GM10266 (cell line): ENCODE measurements at regions not wholly inside any gene's neighbourhood (a gene's known extent, or its start where the extent isn't known, plus 50 kb on each side); places are given as distances from the start of the nearest gene placed in this dataset.
"Not testable (repeated sequence)": the region's sequence is repeated elsewhere in the genome, so short reads cannot be mapped to it uniquely, and the experiment has no call there.

ENCODE experiments used
- DNase-seq: peaks from one replicate; pipeline ENCODE4 v3.0.0; 2012; ENCODE audit errors: extremely low spot score
- CTCF ChIP-seq: IDR thresholded peaks from 2 replicates; pipeline ENCODE4 v1.5.1; 2012; ENCODE audit warnings: mild to moderate bottlenecking, low read depth; ENCODE audit not compliant: control insufficient read depth, insufficient read depth; ENCODE audit errors: missing control alignments

GRCh38 chr6:78666764-78667163, 200.6 kb upstream of the IRAK1BP1 start:
- DNase-seq, result no peak
- no peak for TF ChIP-seq CTCF

GRCh38 chr6:78670156-78670555, 197.2 kb upstream of the IRAK1BP1 start:
- no peak for TF ChIP-seq CTCF
- DNase-seq, result no peak

GRCh38 chr6:78670802-78671201, 196.5 kb upstream of the IRAK1BP1 start:
- no peak for TF ChIP-seq CTCF
- DNase-seq, result no peak

- DNase-seq, result not testable (repeated sequence)
Measured at GRCh38 chr6:78676069-78677007, 191.0 kb upstream of the IRAK1BP1 start.

- TF ChIP-seq CTCF, result no peak
- DNase-seq, result no peak
Measured at GRCh38 chr6:78688668-78689067, 178.7 kb upstream of the IRAK1BP1 start.

- TF ChIP-seq CTCF, result no peak
- DNase-seq, result no peak
Measured at GRCh38 chr6:78693835-78694234, 173.5 kb upstream of the IRAK1BP1 start.

GRCh38 chr6:78694628-78695027, 172.7 kb upstream of the IRAK1BP1 start:
- DNase-seq, result not testable (repeated sequence)

- no peak for DNase-seq
Measured at GRCh38 chr6:78700991-78701390, 166.4 kb upstream of the IRAK1BP1 start.

More at GRCh38 chr6:78700991-78701390, 166.4 kb upstream of the IRAK1BP1 start:
- no peak for TF ChIP-seq CTCF
